ENCODE measurements at regions not wholly inside any gene's neighbourhood (a gene's known extent, or its start where the extent isn't known, plus 50 kb on each side); places are given as distances from the start of the nearest gene placed in this dataset.

- DNase-seq (ENCODE audit: low spot score) = no peak
These were observed 335.5 kb downstream of the FOXL1 start for GRCh38 chr16:86913886-86914285.

GRCh38 chr16:86914876-86915717 is 336.7 kb downstream of the FOXL1 start:
- no peak for DNase-seq (ENCODE audit: low spot score)

- no peak for DNase-seq (ENCODE audit: low spot score)
These were observed 339.4 kb downstream of the FOXL1 start for GRCh38 chr16:86917471-86918365.

DNA sequence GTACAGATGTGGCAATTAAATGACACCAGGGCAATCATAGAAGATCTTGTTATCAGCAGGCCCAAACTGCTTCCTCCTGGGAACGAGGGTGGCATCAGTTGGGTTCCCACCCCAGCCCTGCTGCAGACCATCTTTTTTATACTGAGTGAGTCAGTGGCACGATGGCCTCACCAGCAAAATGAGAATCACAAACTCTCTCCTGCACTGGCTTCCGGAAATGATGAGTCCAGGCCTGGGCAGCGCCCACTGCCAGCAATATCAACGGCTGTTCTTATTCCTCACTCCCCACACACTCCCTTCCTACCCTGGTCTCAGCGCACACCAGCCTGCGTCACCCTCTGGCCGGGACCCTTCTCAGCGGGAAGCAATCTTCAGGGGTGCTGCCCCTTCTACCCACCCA is 340.3 kb downstream of the FOXL1 start:
- no peak for DNase-seq (ENCODE audit: low spot score)

DNA sequence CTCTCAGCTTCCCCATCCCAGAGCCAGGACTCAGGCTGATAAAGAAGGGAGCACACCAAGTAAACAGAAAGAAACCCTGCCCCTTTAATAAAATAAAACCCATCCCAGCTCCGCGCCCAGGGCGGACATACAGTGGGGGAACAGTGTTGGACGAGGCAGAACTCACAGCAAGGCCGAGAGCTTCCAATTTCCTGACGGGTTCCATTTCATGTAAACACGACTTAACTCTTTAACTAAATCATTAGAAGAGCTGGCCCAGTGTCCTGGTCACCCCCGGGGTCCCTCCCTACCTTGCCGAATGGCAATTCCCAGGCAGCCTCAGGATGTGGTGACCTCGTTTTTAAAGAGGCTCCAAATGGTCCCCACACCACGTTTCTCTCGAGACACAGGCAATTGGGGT is 340.7 kb downstream of the FOXL1 start:
- no peak for DNase-seq (ENCODE audit: low spot score)

- no peak for DNase-seq (ENCODE audit: low spot score)
These were observed 341.4 kb downstream of the FOXL1 start for GRCh38 chr16:86919578-86920305.

DNA sequence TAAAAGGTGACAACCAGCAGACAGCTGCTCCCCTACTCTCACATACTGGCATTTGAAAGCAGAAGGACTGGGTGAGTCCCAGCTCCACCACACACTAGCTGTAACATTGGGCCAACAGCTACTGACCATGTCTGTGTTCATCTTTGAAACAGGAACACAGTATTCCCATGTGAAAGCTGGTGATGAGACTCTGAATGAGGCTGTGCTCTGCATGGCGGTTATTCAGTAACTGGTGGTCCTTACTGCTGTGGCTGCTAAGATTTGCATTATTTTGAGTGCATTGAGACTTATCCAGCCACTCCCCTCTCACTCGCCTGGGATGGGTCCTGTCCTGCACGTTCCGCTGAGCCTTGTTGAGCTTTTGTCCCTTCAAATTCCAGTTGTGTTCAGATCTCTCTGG is 342.9 kb downstream of the FOXL1 start:
- no peak for DNase-seq (ENCODE audit: low spot score)

- no peak for DNase-seq (ENCODE audit: low spot score)
These were observed 344.0 kb downstream of the FOXL1 start for GRCh38 chr16:86922311-86922710.

DNA sequence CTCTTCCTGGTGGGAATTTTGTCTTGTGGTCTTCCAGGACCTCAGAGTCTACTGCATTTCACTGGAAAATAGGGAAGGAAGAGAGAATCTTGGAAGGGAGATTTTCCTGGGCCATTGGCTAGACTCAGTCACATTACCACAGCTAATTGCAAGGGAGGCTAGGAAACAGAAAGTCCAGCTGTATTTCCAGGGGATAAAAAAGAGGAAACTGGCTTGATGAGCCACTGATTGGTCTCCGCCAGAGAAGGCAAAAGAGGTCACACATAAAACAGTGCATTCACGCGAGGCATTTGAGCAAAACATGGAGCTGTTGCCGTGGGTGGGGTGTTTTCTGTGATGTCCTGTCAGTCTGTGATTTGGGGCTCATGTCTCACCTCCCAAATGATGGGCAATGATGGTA is 345.3 kb downstream of the FOXL1 start:
- no peak for DNase-seq (ENCODE audit: low spot score)

DNA sequence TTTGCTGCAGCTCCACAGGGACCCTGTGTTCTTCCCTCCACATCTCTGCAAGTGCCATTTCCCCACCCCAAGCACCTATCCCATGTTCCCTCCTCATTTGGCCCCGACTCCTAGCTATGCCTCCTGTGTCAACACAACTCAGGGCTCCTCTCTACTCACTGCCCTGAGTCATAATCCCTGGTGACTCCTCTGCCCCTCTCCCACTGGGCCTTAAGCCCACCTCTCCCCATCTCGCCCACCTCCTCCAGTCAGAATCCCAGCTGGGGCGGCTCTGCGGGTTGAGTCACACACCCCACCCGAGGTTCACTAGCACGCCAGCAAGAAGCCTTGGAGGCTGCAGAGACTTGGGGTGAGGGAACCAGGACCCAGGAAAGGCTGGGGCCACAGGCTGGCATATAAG is 346.2 kb downstream of the FOXL1 start:
- DNase-seq (ENCODE audit: low spot score) = peak; percentile 40

GRCh38 chr16:86925067-86925791 is 346.9 kb downstream of the FOXL1 start:
- DNase-seq (ENCODE audit: low spot score) = no peak

DNA sequence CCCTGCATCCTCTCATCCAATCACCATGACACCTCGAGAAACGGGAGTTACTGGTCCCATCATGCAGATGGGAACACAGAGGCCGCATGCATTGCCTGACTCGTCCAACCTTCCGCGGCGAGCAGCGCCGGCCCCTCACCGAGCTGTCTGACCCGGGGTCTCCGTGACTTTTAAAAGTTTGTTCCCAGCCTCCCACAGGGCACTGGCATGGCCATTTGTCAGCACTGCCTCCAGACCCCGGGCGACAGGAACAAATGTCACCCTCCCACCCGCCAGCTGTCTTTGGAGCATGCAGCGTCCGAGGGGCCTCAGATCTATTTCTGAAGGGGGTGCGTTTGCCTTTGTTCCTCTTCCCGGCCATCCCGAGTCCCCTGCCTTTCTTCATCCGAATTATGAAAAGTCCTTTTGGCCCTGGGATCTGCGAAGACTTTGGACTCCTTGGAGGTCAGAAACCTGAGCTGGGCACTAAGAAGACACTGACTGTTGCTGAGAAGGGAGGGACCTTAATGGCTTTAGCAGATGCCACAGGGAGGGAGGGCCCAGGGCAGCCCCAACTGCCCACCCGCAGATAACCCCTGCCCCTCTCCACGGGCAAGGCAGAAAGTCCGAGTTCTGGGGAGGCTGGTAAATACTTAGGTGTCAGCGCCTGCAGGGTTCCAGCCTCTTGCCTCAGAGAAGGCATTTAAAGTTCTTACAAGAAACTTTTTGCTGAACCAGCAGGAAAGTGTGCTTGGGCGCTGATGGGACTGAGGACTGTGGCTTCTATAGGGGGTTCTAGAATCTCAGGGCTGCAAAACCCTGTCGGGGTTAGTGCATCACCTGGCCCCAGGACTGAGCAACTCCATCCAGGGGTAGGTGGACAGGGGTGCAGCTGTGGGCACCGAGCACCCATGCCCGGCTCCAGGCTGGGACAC is 348.1 kb downstream of the FOXL1 start:
- DNase-seq (ENCODE audit: low spot score) = no peak

GRCh38 chr16:86927699-86928098 is 349.4 kb downstream of the FOXL1 start:
- DNase-seq (ENCODE audit: low spot score) = no peak

DNA sequence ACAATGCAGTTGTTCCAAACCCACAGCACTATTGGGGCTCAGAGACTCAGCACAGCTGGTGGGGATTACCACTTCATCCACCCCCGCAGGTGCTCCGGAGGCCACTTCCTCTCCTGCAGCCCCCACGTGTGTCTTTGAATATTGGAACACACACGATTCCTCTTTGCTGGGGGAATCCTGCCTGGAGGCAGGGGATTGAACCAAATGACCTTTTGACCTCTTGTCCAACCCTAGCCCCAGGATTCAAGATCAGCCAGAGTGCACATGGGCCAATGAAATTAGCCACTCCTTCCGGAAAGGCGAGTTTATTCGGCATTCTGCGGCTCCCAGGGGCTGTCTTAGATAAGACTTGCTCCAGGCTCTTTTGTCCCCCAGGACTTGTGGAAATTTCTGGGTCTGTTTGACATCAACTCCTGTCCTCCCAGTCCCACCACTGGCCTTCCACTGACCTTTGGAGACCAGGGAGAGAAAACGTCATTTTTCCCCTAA is 350.2 kb downstream of the FOXL1 start:
- no peak for DNase-seq (ENCODE audit: low spot score)

GRCh38 chr16:86929057-86929871 is 350.9 kb downstream of the FOXL1 start:
- DNase-seq (ENCODE audit: low spot score) = peak; percentile 52

GRCh38 chr16:86930001-86930400 is 351.7 kb downstream of the FOXL1 start:
- no peak for DNase-seq (ENCODE audit: low spot score)

- no peak for DNase-seq (ENCODE audit: low spot score)
These were observed 352.5 kb downstream of the FOXL1 start for GRCh38 chr16:86930663-86931373.

DNA sequence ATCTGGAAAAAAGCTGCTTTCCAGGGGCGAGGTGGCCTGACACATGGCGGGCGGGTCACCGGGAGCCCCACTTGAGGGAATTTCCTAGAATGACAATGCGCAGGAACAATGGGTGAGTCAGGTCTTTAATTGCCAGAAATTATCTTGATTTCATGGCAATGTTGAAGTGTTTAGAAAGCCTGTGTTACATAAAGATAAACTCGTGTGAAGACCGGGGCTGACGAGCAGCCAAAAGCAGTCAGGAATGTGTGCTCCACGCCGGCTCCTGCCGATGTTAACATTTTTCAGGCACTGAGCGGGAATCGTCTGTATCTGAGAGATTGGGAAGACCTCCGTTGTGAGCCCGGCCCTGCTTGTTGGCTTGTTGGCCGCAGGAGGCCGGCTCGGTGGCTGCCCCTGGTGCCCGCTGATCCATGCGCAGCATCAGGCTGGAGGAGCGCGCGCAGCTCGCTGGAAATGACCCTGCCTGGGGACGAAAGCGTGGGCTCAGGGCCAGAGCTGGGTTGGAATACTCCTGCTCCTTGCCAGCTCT is 353.1 kb downstream of the FOXL1 start:
- DNase-seq (ENCODE audit: low spot score) = peak; percentile 83
